HT-29 (cell line): ENCODE measurements at regions not wholly inside any gene's neighbourhood (a gene's known extent, or its start where the extent isn't known, plus 50 kb on each side); places are given as distances from the start of the nearest gene placed in this dataset. TPM values are rescaled to one million over a fixed set of nuclear protein-coding genes. Genes with fewer than 3 reads are reported as not detected.

ENCODE experiments used
- small RNA-seq: library from RNA; depleted of rRNA; stranded (forward); fragments of <200 nt; gene quantifications from one replicate; pipeline ENCODE3, GENCODE V24; 2014

Small RNAs in the stretch of these regions (small RNA-seq; reads per million reads assigned to genes)
- not detected for gene RN7SL214P
